NCI-H128 (cell line): ENCODE measurements at regions not wholly inside any gene's neighbourhood (a gene's known extent, or its start where the extent isn't known, plus 50 kb on each side); places are given as distances from the start of the nearest gene placed in this dataset.
"Not testable (repeated sequence)": the region's sequence is repeated elsewhere in the genome, so short reads cannot be mapped to it uniquely, and the experiment has no call there.

Experiments
- DNase-seq: peaks from one replicate; lab custom pipeline; 2025; ENCODE audit not compliant: unreplicated experiment; lab: John Stamatoyannopoulos, UW

- no peak for DNase-seq
Measured at GRCh38 chr2:12603781-12604295, 112.9 kb upstream of the TRIB2 start.

- DNase-seq, result no peak
Measured at GRCh38 chr2:12604341-12604740, 112.4 kb upstream of the TRIB2 start.

GRCh38 chr2:12605366-12605765, 111.4 kb upstream of the TRIB2 start:
- DNase-seq, result no peak

DNA sequence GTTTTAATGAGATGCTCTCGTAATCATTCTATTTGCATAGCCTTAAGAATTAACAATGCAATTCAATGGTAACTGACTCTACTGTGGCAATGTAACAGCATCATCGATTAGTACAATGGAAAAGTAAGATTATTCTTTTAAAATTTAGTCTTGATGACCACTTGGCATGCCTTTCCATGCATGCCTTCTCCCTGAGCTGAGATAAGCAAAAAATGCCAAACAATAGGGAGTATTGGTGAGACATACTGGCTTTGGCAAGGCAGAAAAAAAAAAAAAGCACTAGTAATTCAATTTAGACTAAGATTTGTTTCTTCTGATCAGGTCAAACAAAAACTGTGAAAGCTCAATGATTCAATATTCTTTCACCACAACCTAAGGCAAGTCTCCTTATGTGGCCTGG, 110.8 kb upstream of the TRIB2 start:
- DNase-seq, result no peak

GRCh38 chr2:12606472-12607000, 110.2 kb upstream of the TRIB2 start:
- DNase-seq, result no peak

DNA sequence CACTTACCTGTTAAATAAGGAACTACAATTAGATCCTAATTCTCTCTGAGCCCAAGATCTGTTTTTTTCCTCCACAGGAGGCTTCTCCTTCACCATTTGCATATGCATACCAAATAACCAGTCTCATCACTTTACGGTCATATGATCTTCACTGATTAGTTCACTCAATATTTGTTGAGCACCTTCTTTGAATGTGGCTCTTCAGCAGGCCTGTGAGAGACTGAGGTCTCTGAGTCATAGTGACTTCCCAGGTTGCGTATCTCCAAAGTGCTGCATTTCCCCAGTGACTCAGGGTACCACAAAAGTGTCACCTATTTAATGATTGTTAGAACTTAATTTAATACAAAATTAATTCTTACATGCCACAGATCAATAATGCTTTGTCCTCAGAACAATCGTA, 108.8 kb upstream of the TRIB2 start:
- no peak for DNase-seq

DNA sequence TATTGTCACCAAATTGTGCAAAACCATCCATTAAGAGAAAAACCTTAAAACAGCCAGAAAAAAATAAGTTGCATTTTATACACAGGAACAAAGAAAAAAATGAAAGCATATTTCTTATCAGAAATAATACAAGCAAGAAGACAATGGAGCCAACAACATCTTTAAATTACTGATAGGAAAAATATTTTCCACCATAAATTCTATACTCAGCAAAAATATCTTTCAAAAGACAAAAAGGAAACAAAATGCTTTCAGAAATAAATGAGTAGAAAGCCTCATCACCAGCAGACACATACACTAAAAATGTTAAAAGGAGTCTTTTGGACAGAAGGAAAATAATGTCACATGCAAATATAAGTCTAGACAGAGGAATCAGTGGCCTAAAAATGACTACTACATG, 106.4 kb upstream of the TRIB2 start:
- no peak for DNase-seq

DNA sequence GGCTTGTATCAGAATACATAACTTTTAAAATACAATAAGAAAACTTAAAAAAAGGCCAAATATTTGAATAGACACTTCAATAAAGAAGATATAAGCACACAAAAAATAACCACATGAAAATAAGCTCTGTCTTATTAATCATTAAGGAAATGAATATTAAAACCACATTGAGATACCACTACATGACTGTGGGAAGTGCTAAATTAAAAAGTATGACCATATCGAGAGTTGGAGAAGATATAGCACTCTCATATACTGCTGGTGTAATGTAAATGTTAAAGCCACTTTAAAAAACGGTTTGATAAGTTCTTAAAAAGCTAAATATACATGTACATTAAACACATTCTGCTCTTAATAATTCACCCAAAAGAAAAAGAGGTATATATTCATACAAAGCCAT, 104.6 kb upstream of the TRIB2 start:
- DNase-seq, result no peak

DNA sequence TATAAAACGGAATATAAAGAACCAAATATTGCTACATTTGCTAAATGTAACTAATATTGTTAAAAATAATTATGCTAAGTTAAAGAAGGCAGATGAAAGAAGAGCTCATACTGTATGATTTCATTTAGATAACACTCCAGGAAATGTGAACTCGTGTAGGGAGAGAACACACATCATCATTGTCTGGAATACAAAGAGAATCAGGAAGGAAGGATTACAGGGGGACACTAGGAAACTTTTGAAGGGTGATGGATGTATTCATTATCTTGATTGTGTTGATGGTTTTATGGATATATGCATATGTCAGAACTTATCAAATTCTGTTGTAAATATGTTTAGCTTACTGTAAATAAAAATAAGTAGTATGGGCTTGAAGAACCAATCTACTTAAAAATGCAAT, 104.1 kb upstream of the TRIB2 start:
- DNase-seq, result no peak

DNA sequence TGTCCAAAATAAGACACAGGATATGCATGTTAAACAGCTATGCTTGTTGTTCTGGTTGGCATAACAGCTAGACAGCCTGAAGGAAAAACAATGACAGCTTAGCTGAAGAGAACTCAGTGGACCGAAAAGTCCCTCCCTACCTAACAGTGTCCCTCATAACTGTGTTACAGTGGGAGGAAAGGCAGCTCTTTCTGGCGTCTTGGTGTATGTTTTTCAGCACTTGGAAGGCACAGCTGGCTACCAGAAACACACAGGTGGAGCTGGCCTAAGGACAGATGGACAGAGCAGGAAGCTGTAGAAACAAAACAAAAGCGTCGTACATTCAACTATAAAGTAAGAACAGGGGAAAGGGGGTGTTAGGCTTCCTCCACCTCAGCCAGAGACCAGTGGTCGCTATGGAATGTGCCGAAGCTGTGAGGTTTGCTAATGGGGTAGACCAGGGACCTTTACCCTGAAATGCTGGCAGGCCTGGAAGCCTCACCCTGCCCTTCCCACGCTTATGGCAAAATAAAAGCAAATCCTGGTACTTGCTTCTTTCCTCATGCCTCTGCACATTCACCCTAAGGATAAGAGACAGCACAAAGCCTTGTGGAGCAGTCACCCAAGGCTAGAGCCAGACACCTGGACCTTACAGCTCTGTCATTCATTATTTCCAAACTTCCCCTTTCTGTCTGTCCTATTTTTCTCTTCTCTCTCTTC, 103.5 kb upstream of the TRIB2 start:
- no peak for DNase-seq

DNA sequence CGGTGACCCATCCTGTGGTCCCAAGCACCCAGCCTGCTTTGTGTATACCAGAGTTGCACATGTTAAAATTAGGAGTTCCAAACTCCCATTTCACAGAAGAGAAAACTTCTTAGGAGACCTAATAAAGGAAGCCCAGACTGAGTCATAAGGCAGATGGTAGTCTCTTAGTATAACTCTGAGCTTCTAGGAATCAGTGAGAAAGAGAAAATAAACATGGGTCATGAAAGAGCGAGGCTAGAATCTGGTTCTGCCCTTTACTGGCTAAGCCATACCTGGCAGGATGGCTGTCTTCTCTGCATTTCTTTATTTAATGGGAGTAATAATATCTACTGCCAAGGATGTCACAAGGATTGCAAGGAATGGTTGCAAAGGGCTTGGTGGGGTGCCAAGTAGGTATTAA, 101.2 kb upstream of the TRIB2 start:
- DNase-seq, result no peak

- no peak for DNase-seq
Measured at GRCh38 chr2:12616456-12617156, 100.1 kb upstream of the TRIB2 start.

GRCh38 chr2:12617366-12617765, 99.4 kb upstream of the TRIB2 start:
- no peak for DNase-seq

- DNase-seq, result no peak
Measured at GRCh38 chr2:12617853-12618252, 98.9 kb upstream of the TRIB2 start.

DNA sequence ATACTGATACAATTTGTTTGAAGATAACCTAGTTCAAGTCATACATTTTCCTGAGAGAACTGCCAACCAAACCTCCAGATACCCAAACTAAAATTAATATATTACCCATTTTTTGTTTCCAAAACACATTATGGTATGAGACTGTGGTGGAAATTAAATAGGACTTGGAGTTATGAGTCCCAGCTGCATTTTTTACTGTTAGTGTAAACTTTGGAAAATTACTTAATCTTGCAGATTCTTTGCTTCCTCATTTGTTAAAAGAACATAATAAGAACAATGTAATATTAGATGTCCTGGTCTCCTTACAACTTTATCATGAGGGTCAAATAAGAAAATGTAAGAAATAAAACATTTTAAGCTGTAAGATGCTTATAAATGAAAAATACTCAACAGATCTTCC, 98.2 kb upstream of the TRIB2 start:
- DNase-seq, result no peak

GRCh38 chr2:12619975-12620374, 96.8 kb upstream of the TRIB2 start:
- no peak for DNase-seq

GRCh38 chr2:12620759-12621158, 96.0 kb upstream of the TRIB2 start:
- DNase-seq, result no peak

DNA sequence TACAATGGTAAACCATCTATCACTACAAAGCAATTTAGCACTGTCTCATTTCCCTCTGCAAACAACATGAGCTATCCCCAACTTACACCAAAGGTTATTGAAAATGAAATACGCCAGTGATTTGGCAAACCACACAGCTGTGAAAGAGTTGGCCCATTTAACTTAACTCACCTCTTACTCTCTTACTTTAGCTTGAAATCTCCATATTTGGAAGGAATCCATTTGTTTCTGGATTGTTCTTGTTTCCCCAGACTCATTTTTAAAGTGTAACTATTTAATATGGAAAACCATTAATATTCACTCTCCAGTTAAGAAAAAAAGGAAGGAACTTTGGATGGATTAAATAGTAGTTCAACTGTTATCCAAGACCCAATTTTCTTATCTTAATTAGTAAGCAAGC, 93.7 kb upstream of the TRIB2 start:
- no peak for DNase-seq

GRCh38 chr2:12624384-12624783, 92.4 kb upstream of the TRIB2 start:
- DNase-seq, result no peak

GRCh38 chr2:12624905-12625598, 91.7 kb upstream of the TRIB2 start:
- DNase-seq, result no peak

- DNase-seq, result not testable (repeated sequence)
Measured at GRCh38 chr2:12628541-12628940, 88.2 kb upstream of the TRIB2 start.
